H9 (cell line): ENCODE measurements at regions not wholly inside any gene's neighbourhood (a gene's known extent, or its start where the extent isn't known, plus 50 kb on each side); places are given as distances from the start of the nearest gene placed in this dataset.

Experiments used
- DNase-seq: peaks from one replicate; pipeline ENCODE4 v3.0.0-alpha.2; 2017
- H2AFZ ChIP-seq: one replicate; pipeline ENCODE4 v1.6.1; 2013; ENCODE audit warnings: mild to moderate bottlenecking, low read length, control low read depth, moderate library complexity
- H2AK5ac ChIP-seq: 2 replicates; pipeline ENCODE4 v1.6.1; 2013; ENCODE audit warnings: low read length, control low read depth, mixed read lengths; ENCODE audit not compliant: insufficient read length
- H2BK120ac ChIP-seq: one replicate; pipeline ENCODE4 v1.6.1; 2013; ENCODE audit warnings: low read depth, mild to moderate bottlenecking, low read length, control low read depth, inconsistent platforms; ENCODE audit not compliant: poor library complexity, severe bottlenecking
- H2BK12ac ChIP-seq: 2 replicates; pipeline ENCODE4 v1.6.1; 2013; ENCODE audit warnings: low read length, control low read depth, mixed read lengths, low read depth; ENCODE audit not compliant: insufficient read length
- H2BK15ac ChIP-seq: 2 replicates; pipeline ENCODE4 v1.6.1; 2013; ENCODE audit warnings: low read depth, low read length, control low read depth
- H2BK20ac ChIP-seq: one replicate; pipeline ENCODE4 v1.6.1; 2013; ENCODE audit warnings: low read depth, mild to moderate bottlenecking, low read length, control low read depth, inconsistent platforms; ENCODE audit not compliant: poor library complexity, severe bottlenecking
- H2BK5ac ChIP-seq: 2 replicates; pipeline ENCODE4 v1.6.1; 2013; ENCODE audit warnings: low read length, control low read depth, mixed read lengths; ENCODE audit not compliant: insufficient read length
- H3K14ac ChIP-seq: 2 replicates; pipeline ENCODE4 v1.6.1; 2013; ENCODE audit warnings: low read length, control low read depth; ENCODE audit not compliant: insufficient read depth
- H3K18ac ChIP-seq: 2 replicates; pipeline ENCODE4 v1.6.1; 2013; ENCODE audit warnings: low read depth, mild to moderate bottlenecking, mixed read lengths, low read length, control low read depth; ENCODE audit not compliant: insufficient read length
- H3K23ac ChIP-seq: 2 replicates; pipeline ENCODE4 v1.6.1; 2013; ENCODE audit warnings: low read length, control low read depth, mixed read lengths, low read depth; ENCODE audit not compliant: insufficient read length
- H3K23me2 ChIP-seq: 2 replicates; pipeline ENCODE4 v1.6.1; 2013; ENCODE audit warnings: low read depth, mild to moderate bottlenecking, mixed read lengths, low read length, control low read depth; ENCODE audit not compliant: insufficient read length, poor library complexity, severe bottlenecking
- H3K27ac ChIP-seq: 2 replicates; pipeline ENCODE4 v1.5.1; 2013; ENCODE audit warnings: low read length, control low read depth, mixed read lengths, low read depth; ENCODE audit not compliant: insufficient read length
- H3K27me3 ChIP-seq: 2 replicates; pipeline ENCODE4 v1.6.1; 2013; ENCODE audit warnings: low read length, control low read depth, inconsistent platforms; ENCODE audit not compliant: insufficient read depth
- H3K4ac ChIP-seq: 2 replicates; pipeline ENCODE4 v1.6.1; 2013; ENCODE audit warnings: low read depth, mild to moderate bottlenecking, control low read depth, inconsistent platforms, low read length, moderate library complexity
- H3K4me1 ChIP-seq: 2 replicates; pipeline ENCODE4 v1.6.1; 2013; ENCODE audit warnings: low read length, control low read depth, inconsistent platforms; ENCODE audit not compliant: insufficient read depth
- H3K4me2 ChIP-seq: 2 replicates; pipeline ENCODE4 v1.6.1; 2013; ENCODE audit warnings: low read length, control low read depth, mixed read lengths; ENCODE audit not compliant: insufficient read length, insufficient read depth
- H3K56ac ChIP-seq: 2 replicates; pipeline ENCODE4 v1.6.1; 2013; ENCODE audit warnings: low read depth, mild to moderate bottlenecking, mixed read lengths, low read length, control low read depth; ENCODE audit not compliant: insufficient read length
- H3K79me1 ChIP-seq: 2 replicates; pipeline ENCODE4 v1.6.1; 2013; ENCODE audit warnings: low read depth, mild to moderate bottlenecking, moderate library complexity, low read length, control low read depth, inconsistent platforms; ENCODE audit not compliant: insufficient read depth, poor library complexity, severe bottlenecking
- H3K79me2 ChIP-seq: 2 replicates; pipeline ENCODE4 v1.6.1; 2013; ENCODE audit warnings: low read length, control low read depth, inconsistent platforms; ENCODE audit not compliant: insufficient read depth
- H3K9ac ChIP-seq: 2 replicates; pipeline ENCODE4 v1.6.1; 2013; ENCODE audit warnings: low read length, control low read depth, mixed read lengths; ENCODE audit not compliant: insufficient read length; ENCODE audit errors: extremely low read depth
- H3K9me3 ChIP-seq: one replicate; pipeline ENCODE4 v1.6.1; 2013; ENCODE audit warnings: low read depth, low read length, inconsistent platforms; ENCODE audit not compliant: control insufficient read depth
- H3T11ph ChIP-seq: one replicate; pipeline ENCODE4 v1.6.1; 2013; ENCODE audit warnings: mild to moderate bottlenecking, low read length, control low read depth, inconsistent platforms
- H4K20me1 ChIP-seq: one replicate; pipeline ENCODE4 v1.6.1; 2013; ENCODE audit not compliant: control insufficient read depth, insufficient read length, insufficient read depth
- H4K5ac ChIP-seq: 2 replicates; pipeline ENCODE4 v1.6.1; 2013; ENCODE audit warnings: low read depth, mild to moderate bottlenecking, mixed read lengths, low read length, control low read depth; ENCODE audit not compliant: insufficient read length
- H4K8ac ChIP-seq: replicated peaks from 2 replicates; pipeline ENCODE4 v1.6.1; 2013; ENCODE audit warnings: low read length, control low read depth, mixed read lengths, low read depth; ENCODE audit not compliant: insufficient read length
- H4K91ac ChIP-seq: 2 replicates; pipeline ENCODE4 v1.6.1; 2013; ENCODE audit warnings: low read depth, mild to moderate bottlenecking, moderate library complexity, mixed read lengths, low read length, control low read depth; ENCODE audit not compliant: insufficient read length
- H3K27ac Mint-ChIP-seq, 3 experiments: 2 replicates in 2 of 3; 3 replicates in 1 of 3; pipeline ENCODE4 v1.8.0; 2020 to 2021; ENCODE audit warnings: mixed read lengths in 3 of 3, mild to moderate bottlenecking in 1 of 3, moderate library complexity in 1 of 3
- H3K27me3 Mint-ChIP-seq: 2 replicates; pipeline ENCODE4 v1.8.0; 2021; ENCODE audit warnings: low read depth, mild to moderate bottlenecking, moderate library complexity, mixed read lengths
- H3K36me3 Mint-ChIP-seq, 3 experiments: 2 replicates in 2 of 3; 3 replicates in 1 of 3; pipeline ENCODE4 v1.8.0; 2020 to 2021; ENCODE audit warnings: low read depth in 3 of 3, mixed read lengths in 3 of 3; ENCODE audit not compliant: insufficient read depth in 1 of 3
- H3K4me1 Mint-ChIP-seq, 2 experiments: 2 replicates each; pipeline ENCODE4 v1.8.0; 2020; ENCODE audit warnings: mixed read lengths in 2 of 2
- H3K4me3 Mint-ChIP-seq, 2 experiments: 2 replicates in 1 of 2; 3 replicates in 1 of 2; pipeline ENCODE4 v1.8.0; 2020 to 2021; ENCODE audit warnings: mild to moderate bottlenecking in 2 of 2, mixed read lengths in 2 of 2, moderate library complexity in 1 of 2
- H3K9me3 Mint-ChIP-seq, 2 experiments: 2 replicates in 1 of 2; 3 replicates in 1 of 2; pipeline ENCODE4 v1.8.0; 2020; ENCODE audit warnings: mild to moderate bottlenecking in 2 of 2, mixed read lengths in 2 of 2, moderate library complexity in 1 of 2
- WGBS: extraction: QIAGEN DNeasy Blood & Tissue Kit; methylation state at CpG from one replicate; pipeline ENCODE4 v1.1.7; 2013; ENCODE audit warnings: missing lambda C conversion rate, low lambda C conversion rate, mixed read lengths; ENCODE audit not compliant: insufficient read length; ENCODE audit errors: extremely low coverage; 5-methylcytosine and 5-hydroxymethylcytosine counted together
- TF ChIP-seq, protein P1 (sequence below): fragments of 200-600 bp; sonication (generic); conservative IDR thresholded peaks from 3 replicates; pipeline ENCODE4 v1.8.0; 2021; ENCODE audit warnings: antibody characterized with exemption, mild to moderate bottlenecking

- no peak overlapping the region for H3K23ac ChIP-seq
- DNase-seq: peak; percentile 57
- H2BK12ac ChIP-seq: no peak overlapping the region
- no peak overlapping the region for H4K8ac ChIP-seq
- peaks cover 31 to 43% of the 10 kb centered on the region in 2 experiments for H3K4me1 Mint-ChIP-seq
- no peak overlapping the region for H3K56ac ChIP-seq
- no CpG with 5 or more reads among the region's 7 CpGs for WGBS
- no peak overlapping the region for H3K4me2 ChIP-seq
- H3K14ac ChIP-seq: no peak overlapping the region
- H3K23me2 ChIP-seq: no peaks in the 10 kb centered on the region
- no peak overlapping the region for H4K91ac ChIP-seq
- H4K20me1 ChIP-seq: no peaks in the 10 kb centered on the region
- no peak overlapping the region for H2AK5ac ChIP-seq
- no peak overlapping the region for H3K27ac Mint-ChIP-seq
- H3K9me3 ChIP-seq: no peaks in the 10 kb centered on the region
- H3K4ac ChIP-seq: no peak overlapping the region
- H3K79me2 ChIP-seq: no peaks in the 10 kb centered on the region
- H3K79me1 ChIP-seq: no peaks in the 10 kb centered on the region
- H3T11ph ChIP-seq: no peak overlapping the region
- H3K9ac ChIP-seq: no peak overlapping the region
- H3K9me3 Mint-ChIP-seq: no peaks in the 10 kb centered on the region
- no peak overlapping the region for H2BK5ac ChIP-seq
- no peak overlapping the region for H3K4me3 Mint-ChIP-seq
- peaks cover 4% of the 10 kb centered on the region; the same call in 1 of the 2 replicates for H3K4me1 ChIP-seq
- no peak overlapping the region for H2BK120ac ChIP-seq
- H3K18ac ChIP-seq: no peak overlapping the region
- H3K27me3 Mint-ChIP-seq: no peaks in the 10 kb centered on the region; the same call in 1 of the 2 replicates
- TF ChIP-seq, protein P1, sequence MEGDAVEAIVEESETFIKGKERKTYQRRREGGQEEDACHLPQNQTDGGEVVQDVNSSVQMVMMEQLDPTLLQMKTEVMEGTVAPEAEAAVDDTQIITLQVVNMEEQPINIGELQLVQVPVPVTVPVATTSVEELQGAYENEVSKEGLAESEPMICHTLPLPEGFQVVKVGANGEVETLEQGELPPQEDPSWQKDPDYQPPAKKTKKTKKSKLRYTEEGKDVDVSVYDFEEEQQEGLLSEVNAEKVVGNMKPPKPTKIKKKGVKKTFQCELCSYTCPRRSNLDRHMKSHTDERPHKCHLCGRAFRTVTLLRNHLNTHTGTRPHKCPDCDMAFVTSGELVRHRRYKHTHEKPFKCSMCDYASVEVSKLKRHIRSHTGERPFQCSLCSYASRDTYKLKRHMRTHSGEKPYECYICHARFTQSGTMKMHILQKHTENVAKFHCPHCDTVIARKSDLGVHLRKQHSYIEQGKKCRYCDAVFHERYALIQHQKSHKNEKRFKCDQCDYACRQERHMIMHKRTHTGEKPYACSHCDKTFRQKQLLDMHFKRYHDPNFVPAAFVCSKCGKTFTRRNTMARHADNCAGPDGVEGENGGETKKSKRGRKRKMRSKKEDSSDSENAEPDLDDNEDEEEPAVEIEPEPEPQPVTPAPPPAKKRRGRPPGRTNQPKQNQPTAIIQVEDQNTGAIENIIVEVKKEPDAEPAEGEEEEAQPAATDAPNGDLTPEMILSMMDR: peak; percentile 37; the same call in 2 of the 3 replicates
- no peak overlapping the region for H2BK15ac ChIP-seq
- no peaks in the 10 kb centered on the region for H3K27me3 ChIP-seq
- no peaks in the 10 kb centered on the region for H3K36me3 Mint-ChIP-seq
- H3K27ac ChIP-seq: no peak overlapping the region
- H2AFZ ChIP-seq: no peak overlapping the region
- no peak overlapping the region for H4K5ac ChIP-seq
- H2BK20ac ChIP-seq: no peak overlapping the region
Measured at GRCh38 chr16:48903039-48903438, 293.1 kb upstream of the N4BP1 start.
